ENCODE measurements at regions not wholly inside any gene's neighbourhood (a gene's known extent, or its start where the extent isn't known, plus 50 kb on each side); places are given as distances from the start of the nearest gene placed in this dataset.

DNA sequence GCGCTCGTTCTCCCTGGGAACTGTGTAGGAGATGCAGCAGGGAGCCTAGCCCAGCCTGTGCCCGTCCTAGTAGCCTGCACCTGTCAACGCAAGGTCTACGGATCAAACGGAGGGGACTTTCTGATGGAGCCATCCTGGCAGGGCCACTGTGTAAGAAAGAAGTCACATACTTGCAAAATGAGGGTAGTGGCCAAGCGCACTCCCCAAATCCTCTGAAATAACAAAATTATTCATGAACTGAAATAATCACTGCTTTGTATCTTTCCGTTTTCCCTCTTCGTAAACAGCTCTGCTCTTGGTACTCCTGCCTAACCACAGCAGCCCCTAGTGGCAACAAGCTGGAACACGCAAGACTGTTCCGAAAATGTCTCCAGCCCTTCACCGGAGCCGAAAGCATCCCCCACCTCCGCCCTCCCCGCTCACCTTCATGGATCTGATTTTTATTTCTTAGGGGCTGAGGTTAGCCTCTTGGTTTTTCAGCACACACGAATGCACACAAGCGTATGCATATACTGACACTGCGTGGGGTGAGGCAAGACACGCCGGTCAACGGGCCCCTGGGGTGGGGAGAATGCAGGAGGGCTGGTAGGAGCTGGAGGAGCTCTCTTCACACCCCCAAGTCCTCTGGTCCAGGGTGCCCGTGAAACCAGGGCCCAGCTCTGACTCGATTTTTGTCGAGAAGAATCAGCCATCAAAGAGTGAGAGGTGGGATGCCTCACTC lies 100.8 kb downstream of the ABCC12 start:
- TF ChIP-seq, protein P1, sequence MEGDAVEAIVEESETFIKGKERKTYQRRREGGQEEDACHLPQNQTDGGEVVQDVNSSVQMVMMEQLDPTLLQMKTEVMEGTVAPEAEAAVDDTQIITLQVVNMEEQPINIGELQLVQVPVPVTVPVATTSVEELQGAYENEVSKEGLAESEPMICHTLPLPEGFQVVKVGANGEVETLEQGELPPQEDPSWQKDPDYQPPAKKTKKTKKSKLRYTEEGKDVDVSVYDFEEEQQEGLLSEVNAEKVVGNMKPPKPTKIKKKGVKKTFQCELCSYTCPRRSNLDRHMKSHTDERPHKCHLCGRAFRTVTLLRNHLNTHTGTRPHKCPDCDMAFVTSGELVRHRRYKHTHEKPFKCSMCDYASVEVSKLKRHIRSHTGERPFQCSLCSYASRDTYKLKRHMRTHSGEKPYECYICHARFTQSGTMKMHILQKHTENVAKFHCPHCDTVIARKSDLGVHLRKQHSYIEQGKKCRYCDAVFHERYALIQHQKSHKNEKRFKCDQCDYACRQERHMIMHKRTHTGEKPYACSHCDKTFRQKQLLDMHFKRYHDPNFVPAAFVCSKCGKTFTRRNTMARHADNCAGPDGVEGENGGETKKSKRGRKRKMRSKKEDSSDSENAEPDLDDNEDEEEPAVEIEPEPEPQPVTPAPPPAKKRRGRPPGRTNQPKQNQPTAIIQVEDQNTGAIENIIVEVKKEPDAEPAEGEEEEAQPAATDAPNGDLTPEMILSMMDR (IDR thresholded peaks at IDR 0.05): peak; percentile 12 to 41 (median 38)
- TF ChIP-seq POLR2A (IDR thresholded peaks at IDR 0.05): no peak
